Chondrocyte (in vitro differentiated cells): ENCODE measurements at regions not wholly inside any gene's neighbourhood (a gene's known extent, or its start where the extent isn't known, plus 50 kb on each side); places are given as distances from the start of the nearest gene placed in this dataset.

ENCODE experiments used
- DNase-seq: peaks from one replicate; pipeline ENCODE4 v3.0.0; 2021; ENCODE audit warnings: mixed read lengths, low spot score
- H3K27ac Mint-ChIP-seq: one replicate; pipeline ENCODE4 v1.8.0; 2021; ENCODE audit warnings: mild to moderate bottlenecking, moderate library complexity, mixed read lengths; ENCODE audit not compliant: unreplicated experiment
- H3K27me3 Mint-ChIP-seq: 2 replicates; pipeline ENCODE4 v1.8.0; 2021; ENCODE audit warnings: low read depth, mixed read lengths
- H3K36me3 Mint-ChIP-seq: 2 replicates; pipeline ENCODE4 v1.8.0; 2021; ENCODE audit warnings: low read depth, mixed read lengths
- H3K4me1 Mint-ChIP-seq: 2 replicates; pipeline ENCODE4 v1.8.0; 2021; ENCODE audit warnings: low read depth, mild to moderate bottlenecking, mixed read lengths
- H3K4me3 Mint-ChIP-seq: one replicate; pipeline ENCODE4 v1.8.0; 2021; ENCODE audit warnings: mild to moderate bottlenecking, moderate library complexity, mixed read lengths; ENCODE audit not compliant: unreplicated experiment
- H3K9me3 Mint-ChIP-seq: 2 replicates; pipeline ENCODE4 v1.8.0; 2021; ENCODE audit warnings: low read depth, mixed read lengths
- TF ChIP-seq, protein P1 (sequence below): fragments of 200-600 bp; sonication (generic); IDR thresholded peaks from 2 replicates; pipeline ENCODE4 v1.5.0; 2021; ENCODE audit warnings: antibody characterized with exemption, mild to moderate bottlenecking, moderate library complexity

DNA sequence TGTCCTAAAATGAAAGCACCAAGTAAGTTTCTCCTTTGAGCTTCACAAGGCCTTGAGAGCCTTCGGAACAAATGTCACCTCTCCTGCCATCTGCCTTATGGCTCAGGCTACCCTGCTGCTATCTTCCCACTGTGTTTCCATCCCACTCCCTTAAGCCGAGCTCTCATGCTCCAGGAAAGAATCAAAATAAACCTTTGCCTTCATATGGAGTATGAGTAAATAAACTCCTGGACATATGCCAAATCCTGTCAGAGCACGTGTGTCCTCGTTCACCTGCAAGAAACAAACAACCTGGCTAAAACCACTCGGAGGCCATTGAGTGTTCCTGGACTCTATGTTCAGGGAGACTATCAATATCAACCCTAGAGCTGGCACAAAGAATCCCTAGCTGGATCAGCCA, 122.3 kb upstream of the CCDC112 start:
- DNase-seq, result no peak
- Mint-ChIP-seq H3K4me1 (peaks cover 25% of the 10 kb centered on the region), H3K36me3 (no peaks in the 10 kb centered on the region), H3K27me3 (no peaks in the 10 kb centered on the region), H3K27ac (no peak overlapping the region), H3K9me3 (no peaks in the 10 kb centered on the region), H3K4me3 (no peak overlapping the region)
- TF ChIP-seq, protein P1, sequence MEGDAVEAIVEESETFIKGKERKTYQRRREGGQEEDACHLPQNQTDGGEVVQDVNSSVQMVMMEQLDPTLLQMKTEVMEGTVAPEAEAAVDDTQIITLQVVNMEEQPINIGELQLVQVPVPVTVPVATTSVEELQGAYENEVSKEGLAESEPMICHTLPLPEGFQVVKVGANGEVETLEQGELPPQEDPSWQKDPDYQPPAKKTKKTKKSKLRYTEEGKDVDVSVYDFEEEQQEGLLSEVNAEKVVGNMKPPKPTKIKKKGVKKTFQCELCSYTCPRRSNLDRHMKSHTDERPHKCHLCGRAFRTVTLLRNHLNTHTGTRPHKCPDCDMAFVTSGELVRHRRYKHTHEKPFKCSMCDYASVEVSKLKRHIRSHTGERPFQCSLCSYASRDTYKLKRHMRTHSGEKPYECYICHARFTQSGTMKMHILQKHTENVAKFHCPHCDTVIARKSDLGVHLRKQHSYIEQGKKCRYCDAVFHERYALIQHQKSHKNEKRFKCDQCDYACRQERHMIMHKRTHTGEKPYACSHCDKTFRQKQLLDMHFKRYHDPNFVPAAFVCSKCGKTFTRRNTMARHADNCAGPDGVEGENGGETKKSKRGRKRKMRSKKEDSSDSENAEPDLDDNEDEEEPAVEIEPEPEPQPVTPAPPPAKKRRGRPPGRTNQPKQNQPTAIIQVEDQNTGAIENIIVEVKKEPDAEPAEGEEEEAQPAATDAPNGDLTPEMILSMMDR, result no peak

DNA sequence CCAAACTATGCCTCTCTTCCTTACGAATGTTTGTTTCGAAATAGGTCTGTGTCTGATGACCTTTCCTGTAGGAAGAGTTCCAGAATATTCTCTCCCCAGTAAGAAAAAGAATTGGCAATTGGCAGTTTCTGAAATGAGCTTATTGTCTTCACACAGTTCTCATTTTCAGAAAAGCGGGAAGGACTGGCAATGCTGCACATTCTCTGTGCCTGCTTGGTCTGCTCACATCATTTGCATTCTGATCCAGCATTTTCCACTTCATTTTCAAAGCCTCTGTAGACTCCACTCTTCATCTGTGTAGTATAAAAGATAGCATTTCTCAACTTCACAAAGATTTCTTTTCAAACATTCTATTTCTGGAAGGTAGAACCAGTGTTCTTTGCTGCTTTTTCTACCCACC, 120.6 kb upstream of the CCDC112 start:
- Mint-ChIP-seq H3K36me3 (no peaks in the 10 kb centered on the region), H3K27me3 (no peaks in the 10 kb centered on the region), H3K4me1 (peaks cover 13% of the 10 kb centered on the region), H3K27ac (no peak overlapping the region), H3K4me3 (no peak overlapping the region), H3K9me3 (no peaks in the 10 kb centered on the region)
- TF ChIP-seq, protein P1, result no peak
- no peak for DNase-seq

DNA sequence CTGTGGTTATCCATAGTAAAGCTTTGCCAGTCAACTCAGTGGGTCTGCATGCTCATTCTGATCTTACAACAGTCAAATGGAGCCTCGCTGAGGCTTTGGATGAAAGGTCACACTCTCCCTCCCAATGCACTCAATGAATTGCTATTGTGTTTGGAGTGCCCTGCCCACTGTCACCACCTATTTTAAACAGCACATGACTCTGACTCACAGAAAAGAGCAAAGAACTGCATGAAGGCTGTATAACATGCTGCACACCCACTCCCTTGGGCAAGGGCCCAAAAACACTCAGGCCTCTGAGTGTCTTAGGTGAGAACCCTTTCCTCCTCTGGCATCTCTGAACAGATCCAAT, 118.7 kb upstream of the CCDC112 start:
- no peaks in the 10 kb centered on the region for H3K36me3 Mint-ChIP-seq
- no peak overlapping the region for H3K4me3 Mint-ChIP-seq
- H3K9me3 Mint-ChIP-seq, result no peaks in the 10 kb centered on the region
- peaks cover 11% of the 10 kb centered on the region for H3K4me1 Mint-ChIP-seq
- TF ChIP-seq, protein P1, result no peak
- no peaks in the 10 kb centered on the region for H3K27me3 Mint-ChIP-seq
- no peak overlapping the region for H3K27ac Mint-ChIP-seq
- no peak for DNase-seq

DNA sequence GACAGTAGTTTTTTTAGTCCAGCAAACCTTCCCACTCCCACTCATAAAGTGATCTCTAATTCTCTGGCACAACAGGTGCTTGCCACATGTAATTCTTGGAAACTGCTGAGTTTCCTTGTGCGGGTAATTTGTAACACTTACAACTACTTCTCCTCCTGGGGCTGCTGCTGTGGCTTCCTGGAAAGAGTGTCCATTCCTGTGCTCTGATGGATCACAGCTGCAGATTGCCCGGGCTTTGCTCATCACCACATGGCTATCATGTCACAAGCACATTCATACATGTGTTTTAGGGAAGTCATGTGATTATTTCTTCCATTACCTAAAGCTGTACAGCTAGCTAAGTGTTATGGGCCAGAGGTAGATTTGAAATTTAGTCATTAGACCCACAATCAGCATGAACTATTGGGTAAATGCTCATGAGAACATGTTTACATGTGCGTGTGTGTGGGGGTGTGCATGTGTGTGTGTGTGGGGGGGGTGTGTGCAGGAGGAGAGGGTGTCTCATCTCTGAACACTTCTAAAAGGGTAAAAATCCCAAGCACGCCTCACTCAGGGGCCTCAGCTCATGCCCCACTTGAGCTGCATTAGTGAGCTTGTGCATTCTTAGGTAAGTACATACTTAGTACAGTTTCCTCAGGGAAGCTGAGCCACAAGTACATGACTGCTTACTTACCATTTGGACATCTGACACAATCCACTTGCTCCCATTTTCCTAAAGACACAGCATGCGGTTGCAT, 118.1 kb upstream of the CCDC112 start:
- no peak overlapping the region for H3K27ac Mint-ChIP-seq
- H3K9me3 Mint-ChIP-seq, result no peaks in the 10 kb centered on the region
- peaks cover 5% of the 10 kb centered on the region for H3K4me1 Mint-ChIP-seq
- TF ChIP-seq, protein P1, result no peak
- no peaks in the 10 kb centered on the region for H3K27me3 Mint-ChIP-seq
- H3K36me3 Mint-ChIP-seq, result no peaks in the 10 kb centered on the region
- no peak overlapping the region for H3K4me3 Mint-ChIP-seq
- no peak for DNase-seq

DNA sequence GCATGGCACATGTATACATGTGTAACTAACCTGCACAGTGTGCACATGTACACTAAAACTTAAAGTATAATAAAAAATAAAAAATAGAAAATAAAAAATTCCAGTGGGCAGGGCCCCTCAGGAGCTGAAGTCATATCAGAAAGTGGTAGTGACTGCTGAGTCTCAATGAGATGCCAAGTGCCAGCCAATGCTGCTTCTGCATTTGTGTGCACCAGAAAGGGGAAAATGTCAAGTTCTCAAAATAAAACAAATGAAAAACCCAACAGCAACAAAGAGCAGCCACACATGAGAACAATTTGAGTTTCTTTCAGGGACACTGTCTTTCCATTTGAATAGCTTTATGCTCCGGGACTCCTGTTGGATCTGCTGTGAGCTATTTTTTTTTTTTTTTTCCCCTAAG, 117.2 kb upstream of the CCDC112 start:
- Mint-ChIP-seq H3K36me3 (no peaks in the 10 kb centered on the region), H3K4me3 (no peak overlapping the region), H3K4me1 (peaks cover 4% of the 10 kb centered on the region), H3K27me3 (peaks cover 3% of the 10 kb centered on the region), H3K27ac (no peak overlapping the region), H3K9me3 (no peaks in the 10 kb centered on the region)
- no peak for DNase-seq
- TF ChIP-seq, protein P1, result no peak
